Uterus (tissue), 2 donors: ENCODE measurements at regions not wholly inside any gene's neighbourhood (a gene's known extent, or its start where the extent isn't known, plus 50 kb on each side); places are given as distances from the start of the nearest gene placed in this dataset.

Experiments used
- POLR2A ChIP-seq, 2 donors: fragments of 450-650 bp; IDR thresholded peaks; one replicate each; pipeline ENCODE4 v1.6.1; 2016; ENCODE audit warnings: antibody characterized with exemption in 2 of 2, mild to moderate bottlenecking in 1 of 2, moderate library complexity in 1 of 2
- TF ChIP-seq, protein P1 (sequence below), 4 experiments: fragments of 200-600 bp in 2 of 4; fragments of 450-650 bp in 2 of 4; sonication (generic) in 2 of 4; IDR thresholded peaks; one replicate each; pipeline ENCODE4 v1.5.1; 2016 to 2019; ENCODE audit warnings: antibody characterized with exemption in 4 of 4, mild to moderate bottlenecking in 2 of 4, moderate library complexity in 1 of 4

DNA sequence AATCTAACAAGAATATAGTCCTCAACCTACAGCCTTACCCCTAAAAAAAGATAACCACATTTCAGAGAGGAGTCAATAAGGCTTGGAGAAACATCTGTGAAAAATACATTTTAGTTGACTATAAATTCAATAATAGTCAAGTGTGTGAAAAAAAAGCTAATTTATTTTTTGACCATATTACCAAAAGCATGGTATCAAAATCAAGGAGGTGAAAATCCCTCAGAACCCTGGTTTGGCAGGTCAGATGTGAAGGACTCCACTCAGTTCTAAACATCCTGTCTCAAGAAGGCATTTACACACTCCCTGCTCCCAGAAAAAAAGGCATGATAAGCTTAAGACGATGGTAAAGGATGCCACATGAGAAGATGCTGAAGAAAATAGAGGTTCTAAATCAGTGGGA is 745.1 kb upstream of the TENM3 start:
- TF ChIP-seq, protein P1, sequence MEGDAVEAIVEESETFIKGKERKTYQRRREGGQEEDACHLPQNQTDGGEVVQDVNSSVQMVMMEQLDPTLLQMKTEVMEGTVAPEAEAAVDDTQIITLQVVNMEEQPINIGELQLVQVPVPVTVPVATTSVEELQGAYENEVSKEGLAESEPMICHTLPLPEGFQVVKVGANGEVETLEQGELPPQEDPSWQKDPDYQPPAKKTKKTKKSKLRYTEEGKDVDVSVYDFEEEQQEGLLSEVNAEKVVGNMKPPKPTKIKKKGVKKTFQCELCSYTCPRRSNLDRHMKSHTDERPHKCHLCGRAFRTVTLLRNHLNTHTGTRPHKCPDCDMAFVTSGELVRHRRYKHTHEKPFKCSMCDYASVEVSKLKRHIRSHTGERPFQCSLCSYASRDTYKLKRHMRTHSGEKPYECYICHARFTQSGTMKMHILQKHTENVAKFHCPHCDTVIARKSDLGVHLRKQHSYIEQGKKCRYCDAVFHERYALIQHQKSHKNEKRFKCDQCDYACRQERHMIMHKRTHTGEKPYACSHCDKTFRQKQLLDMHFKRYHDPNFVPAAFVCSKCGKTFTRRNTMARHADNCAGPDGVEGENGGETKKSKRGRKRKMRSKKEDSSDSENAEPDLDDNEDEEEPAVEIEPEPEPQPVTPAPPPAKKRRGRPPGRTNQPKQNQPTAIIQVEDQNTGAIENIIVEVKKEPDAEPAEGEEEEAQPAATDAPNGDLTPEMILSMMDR (IDR thresholded peaks at IDR 0.05) = no peak
- no peak for TF ChIP-seq POLR2A (IDR thresholded peaks at IDR 0.05)
